NCI-H510A (cell line): ENCODE measurements at regions not wholly inside any gene's neighbourhood (a gene's known extent, or its start where the extent isn't known, plus 50 kb on each side); places are given as distances from the start of the nearest gene placed in this dataset.
"Not testable (repeated sequence)": the region's sequence is repeated elsewhere in the genome, so short reads cannot be mapped to it uniquely, and the experiment has no call there.

Source experiments
- DNase-seq: peaks from one replicate; lab custom pipeline; 2025; lab: John Stamatoyannopoulos, UW

DNA sequence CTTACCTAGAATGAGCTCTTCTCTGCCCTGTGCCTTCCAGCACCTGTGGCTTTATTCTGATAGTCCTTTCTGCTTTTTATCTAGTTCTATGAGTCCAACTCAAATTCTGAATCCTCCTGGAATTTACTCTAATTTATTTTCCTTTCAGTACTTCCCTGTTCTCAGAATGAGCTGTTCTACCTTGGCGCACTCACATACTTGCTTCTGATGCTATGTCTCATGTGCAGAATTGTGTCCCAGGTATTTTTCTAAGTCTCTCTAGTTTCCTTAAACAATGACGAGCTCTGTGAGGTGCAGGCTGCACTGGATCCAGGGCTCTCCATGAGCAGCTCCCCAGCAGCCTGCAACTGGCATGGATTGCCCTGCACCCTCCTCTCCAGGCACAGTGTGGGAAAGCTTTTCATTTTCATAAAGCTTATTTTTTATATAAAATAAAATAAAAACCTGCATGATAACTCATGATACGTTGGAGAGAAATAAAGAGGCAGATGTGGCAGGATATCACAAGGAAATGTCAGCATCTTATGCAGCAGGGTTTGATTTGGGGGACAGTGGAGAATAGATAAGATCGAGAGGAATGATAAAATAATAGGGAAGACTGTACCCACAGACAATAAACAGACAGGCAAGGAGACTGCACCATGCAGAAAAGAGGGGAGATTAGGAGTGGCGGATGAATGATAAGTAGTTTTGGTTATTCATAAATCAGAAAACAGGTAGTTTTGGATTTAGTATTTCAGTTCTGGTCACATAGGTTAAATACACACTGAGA lies 258.2 kb upstream of the POM121L12 start:
- no peak for DNase-seq

GRCh38 chr7:52775876-52776275 lies 259.6 kb upstream of the POM121L12 start:
- DNase-seq = no peak

DNA sequence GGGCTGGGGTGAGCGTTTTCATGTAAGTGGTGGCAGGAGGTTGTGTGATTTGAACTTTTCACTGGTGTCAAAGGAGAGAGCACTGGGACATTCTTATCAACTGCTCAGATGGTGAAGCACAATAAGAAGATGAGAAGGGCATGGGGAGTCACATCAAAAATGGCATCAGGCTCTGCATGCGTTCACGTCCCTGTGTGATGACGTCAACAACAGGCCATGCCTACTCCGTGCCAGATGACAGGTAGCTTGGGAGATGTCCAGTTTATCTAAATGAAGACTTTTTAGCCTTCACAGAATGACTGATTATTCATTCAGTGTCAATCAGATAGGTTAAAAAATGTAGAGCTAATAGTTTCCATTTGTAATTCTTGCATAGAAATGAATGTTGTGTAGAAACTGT lies 264.3 kb upstream of the POM121L12 start:
- DNase-seq = no peak

GRCh38 chr7:52764492-52765169 lies 270.8 kb upstream of the POM121L12 start:
- no peak for DNase-seq

DNA sequence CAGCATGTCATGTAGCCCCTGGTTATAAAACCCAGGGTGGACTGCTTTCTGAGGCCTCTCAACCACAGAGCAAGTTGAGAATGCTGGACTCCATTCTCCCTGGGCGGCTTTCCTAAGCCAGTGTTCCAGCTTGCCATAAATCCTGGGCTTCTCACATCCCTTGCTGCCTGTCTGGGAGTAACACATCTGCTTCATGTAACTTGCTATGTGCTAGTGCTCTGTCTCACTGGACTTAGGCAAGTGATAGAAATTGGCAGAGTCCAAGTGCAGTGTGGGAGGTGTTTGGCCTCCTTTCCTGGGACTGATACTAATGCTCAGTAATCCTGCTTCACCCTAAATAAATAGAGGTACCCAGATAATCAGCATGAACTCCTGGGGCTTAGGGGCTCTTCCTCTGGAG lies 277.1 kb upstream of the POM121L12 start:
- DNase-seq = no peak

DNA sequence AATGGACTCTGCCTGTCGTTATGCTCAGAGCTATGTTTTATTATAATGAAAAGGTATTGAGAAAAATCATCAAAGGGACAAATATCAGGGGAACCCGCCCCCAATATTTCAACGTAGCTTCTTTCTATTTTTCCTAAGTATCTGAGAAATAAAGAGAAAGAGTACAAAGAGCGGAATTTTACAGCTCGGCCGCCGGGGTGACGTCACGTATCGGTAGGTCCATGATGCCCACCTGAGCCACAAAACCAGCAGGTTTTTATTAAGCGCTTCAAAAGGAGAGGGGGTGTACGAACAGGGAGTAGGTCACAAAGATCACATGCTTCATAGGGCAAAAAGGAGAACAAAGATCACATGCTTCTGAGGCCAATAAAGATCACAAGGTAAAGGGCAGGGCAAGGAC lies 281.6 kb upstream of the POM121L12 start:
- no peak for DNase-seq

GRCh38 chr7:52752891-52753290 lies 282.5 kb upstream of the POM121L12 start:
- DNase-seq = no peak

DNA sequence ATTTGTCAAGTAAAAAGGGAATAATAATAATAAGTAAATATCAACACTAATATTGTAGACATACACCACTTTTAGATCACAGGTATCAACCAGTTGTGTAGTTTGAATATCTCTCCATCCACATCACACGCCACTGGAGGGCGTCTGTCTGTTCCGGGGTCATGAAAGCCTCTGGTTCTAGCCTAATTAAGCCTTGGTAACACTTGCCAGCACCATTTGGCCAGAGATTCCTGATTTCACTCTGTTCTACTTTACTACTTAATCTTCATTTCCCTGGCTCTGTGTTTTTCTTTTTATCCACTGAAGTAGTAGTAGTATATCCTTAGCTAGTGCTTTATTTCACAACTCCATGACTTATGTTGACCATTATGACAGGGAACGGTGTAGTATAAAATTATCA lies 285.6 kb upstream of the POM121L12 start:
- DNase-seq = no peak

DNA sequence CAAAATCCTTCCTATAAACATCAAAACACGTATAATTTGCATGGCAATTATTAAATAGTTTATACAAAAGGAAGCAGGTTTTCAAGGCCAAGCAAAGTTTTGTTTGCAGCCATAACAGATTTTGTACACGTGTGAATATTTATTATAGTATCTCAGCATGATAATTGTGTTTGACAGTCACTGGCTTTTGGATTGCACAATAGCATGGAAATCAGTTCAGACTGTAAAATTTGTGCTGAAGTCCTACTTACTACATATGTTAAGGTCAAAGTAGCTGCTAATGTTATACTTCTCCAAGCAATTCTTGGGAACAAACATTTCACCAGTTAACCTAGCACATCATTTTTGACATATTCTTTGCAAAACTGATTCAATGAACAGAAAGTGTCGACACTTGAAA lies 287.6 kb upstream of the POM121L12 start:
- DNase-seq = no peak

DNA sequence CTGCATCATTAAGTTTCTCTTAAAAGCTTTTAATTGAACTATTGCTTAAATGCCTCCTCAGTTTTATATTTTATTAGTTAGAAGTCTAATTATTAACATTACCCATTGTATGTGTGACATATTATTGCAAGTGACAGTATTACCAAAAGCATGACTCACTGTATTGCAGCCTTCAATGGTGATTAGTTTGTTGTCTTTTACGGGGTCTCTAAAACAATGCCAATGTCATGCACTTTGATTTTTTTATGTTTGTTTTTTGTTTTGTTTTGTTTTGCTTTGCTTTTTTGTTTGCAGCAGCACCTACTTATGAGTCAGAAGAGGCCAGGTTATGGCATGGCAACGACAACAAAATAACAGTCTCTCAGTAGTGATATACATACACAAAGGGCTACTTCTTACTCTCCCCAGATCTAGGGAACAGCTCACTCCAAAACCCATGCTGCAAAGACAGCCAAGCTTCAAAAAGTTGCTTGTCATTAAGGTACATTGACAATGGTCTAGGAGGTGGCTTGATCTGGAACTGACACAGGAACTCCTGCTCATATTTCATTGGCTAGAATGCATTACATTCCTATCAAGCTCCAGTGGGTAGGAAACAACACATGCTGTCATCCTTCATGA lies 293.7 kb upstream of the POM121L12 start:
- no peak for DNase-seq

DNA sequence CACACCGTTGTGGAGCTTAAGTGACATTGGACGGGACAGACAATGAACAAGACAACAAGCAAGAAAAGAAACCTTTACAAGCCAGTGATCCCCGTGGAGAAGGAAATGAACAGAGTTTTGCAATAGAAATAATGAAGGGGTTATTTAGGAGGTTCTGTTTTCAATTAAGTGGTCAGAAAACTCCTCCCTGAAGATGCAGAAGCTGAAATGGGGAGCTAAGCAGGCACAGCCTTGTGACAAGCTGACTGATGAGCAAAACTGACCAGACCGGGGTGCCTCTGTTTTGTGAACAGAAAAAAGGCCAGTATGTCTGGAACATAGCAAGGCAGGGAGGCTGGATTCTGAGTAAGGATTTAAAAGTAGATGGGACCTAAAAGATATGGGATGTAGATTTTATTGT lies 299.8 kb upstream of the POM121L12 start:
- no peak for DNase-seq

DNA sequence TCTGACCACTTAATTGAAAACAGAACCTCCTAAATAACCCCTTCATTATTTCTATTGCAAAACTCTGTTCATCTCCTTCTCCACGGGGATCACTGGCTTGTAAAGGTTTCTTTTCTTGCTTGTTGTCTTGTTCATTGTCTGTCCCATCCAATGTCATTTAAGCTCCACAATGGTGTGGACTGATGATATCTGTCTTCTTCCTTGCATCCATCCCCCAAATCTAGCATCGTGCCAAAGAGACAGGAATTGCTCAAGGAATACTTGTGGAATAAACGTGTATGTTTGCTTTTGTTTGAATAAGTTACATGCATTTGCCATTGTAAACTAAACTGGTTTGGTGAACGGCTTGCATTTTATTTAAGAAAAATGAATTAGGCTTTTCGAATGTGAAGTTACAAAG lies 306.8 kb upstream of the POM121L12 start:
- not testable (repeated sequence) for DNase-seq

DNA sequence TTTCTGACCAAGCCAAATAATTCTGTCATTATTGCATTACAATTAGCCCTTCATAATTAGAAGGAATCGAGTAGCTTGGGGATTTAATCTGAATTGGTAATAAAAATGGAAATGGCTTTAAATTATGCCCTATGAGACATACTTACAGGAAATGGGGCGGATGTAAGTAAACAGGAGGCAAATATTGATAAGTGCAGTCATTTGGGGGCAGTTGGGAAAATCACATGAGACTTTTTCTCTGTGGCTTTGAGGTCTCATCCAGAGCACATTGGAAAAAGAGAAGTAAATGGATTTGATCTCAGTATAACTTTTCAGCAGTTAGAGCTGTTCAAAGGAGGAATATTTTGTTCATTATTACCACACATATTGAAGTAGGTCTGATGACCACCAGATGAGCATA lies 307.8 kb upstream of the POM121L12 start:
- DNase-seq = no peak

DNA sequence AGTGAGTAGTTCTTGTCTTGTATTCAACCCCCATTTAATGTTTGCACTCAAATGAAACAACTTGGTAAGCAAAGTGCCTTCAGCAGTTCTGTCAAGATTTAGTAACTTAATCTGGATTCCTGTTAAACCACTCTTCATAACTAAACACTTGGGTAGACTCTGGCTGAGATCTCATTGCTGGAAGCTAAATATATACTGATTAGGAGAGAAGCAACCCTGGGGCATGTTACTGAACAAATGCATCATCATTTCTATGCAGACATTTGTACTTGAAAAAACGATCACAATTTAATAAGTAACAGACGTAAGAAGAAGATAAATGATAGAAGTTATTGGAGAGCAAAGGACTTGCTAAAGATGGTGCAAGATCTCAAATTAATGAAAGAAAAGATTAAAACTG lies 308.4 kb upstream of the POM121L12 start:
- DNase-seq = no peak

- no peak for DNase-seq
Observed at GRCh38 chr7:52726493-52726892, 308.9 kb upstream of the POM121L12 start.

GRCh38 chr7:52723606-52724005 lies 311.8 kb upstream of the POM121L12 start:
- DNase-seq = no peak

DNA sequence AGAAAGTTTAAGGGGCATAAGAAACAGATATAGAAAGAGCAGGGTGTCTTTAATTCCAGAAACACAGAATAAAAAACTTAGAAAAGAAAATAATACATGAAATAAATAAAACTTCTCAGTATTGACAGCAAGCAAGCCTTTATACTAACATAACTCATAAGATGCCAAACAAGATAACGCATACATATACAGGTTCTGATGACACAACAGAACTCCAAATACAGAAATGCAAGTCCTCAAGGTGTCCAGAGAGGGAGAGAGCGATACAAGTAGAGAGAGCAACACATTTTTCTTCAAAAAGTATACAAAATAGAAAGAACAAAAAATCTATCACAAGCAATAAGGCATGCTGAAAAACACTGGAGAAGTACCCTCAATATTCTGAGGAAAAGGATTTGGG lies 314.6 kb upstream of the POM121L12 start:
- no peak for DNase-seq

DNA sequence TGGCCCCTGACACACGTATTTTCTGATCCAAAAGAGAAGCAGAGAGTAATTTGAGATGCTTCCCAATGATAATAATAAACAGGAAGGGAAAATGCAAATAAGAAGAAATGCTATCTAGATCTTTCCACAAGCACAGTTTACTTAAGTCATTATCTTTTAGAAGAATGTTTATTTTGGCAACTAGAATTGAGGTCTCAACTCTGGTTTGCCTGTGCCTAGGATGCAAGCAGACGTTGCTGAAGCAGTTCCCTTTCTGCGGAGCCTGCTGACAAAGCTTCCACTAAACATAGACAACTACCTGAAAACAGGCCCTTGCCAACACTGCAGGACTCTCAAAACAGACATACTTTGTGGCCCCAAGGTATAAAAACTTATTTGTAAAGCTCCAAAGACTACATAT lies 315.8 kb upstream of the POM121L12 start:
- DNase-seq = peak; percentile 69

- DNase-seq = peak; percentile 32
Observed at GRCh38 chr7:52715701-52716100, 319.7 kb upstream of the POM121L12 start.

- DNase-seq = no peak
Observed at GRCh38 chr7:52712938-52713337, 322.5 kb upstream of the POM121L12 start.

DNA sequence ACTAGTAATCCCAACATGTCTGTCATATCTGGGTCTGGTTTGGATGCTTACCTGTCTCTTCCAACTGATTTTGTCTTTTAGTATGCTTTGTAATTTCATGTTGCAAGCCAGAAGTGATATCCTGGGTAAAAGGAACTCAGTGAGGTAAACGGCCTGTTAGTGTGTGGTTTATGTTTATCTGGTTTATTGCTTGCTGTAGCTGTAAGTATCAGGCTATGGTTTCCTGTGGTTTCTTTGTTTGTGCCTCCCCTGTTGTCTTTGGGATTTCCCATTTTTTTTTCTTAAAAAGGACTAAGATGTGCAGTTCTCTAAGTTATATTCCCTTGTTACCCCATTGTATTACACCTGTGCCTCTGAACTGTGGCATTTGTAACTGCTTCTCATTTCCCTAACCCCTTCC lies 323.5 kb upstream of the POM121L12 start:
- no peak for DNase-seq

DNA sequence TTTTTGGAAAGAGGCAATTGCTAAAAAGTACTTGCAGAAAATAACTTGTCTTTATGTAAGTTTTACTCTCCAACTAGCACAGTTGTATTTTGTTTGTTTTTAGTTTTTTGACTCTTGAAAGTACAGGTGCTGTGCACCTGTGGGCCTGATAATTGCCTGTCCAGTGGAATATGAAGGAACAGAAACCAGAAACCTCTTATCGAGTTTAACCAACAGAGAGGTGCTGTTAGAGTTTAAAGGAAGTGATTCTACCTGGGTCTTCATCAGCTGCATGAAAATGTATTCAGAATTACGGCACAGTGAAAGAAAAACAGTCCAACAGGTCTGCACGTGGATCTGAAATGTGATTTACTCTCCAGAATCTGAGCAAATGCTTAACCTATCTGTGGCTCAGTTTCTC lies 326.6 kb upstream of the POM121L12 start:
- DNase-seq = no peak

DNA sequence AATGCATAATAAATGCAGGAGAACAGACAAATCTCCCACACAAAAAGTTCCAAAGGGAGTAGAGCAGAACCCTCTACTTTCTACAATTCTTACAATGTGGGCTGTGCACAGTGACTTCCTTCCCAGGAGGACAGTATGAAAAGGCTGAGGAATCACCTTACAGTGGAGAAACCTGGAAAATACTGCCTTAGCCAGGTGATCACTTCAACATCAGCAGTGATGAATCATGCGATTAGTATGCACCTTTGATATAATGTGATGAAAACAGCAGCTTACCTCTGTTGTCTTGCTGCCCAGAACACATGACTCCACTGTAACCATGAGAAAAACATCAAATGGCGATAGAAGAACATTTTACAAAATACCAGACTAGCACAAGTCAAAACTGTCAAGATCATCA lies 329.7 kb upstream of the POM121L12 start:
- DNase-seq = no peak
